DOHH2 (cell line): ENCODE measurements at regions not wholly inside any gene's neighbourhood (a gene's known extent, or its start where the extent isn't known, plus 50 kb on each side); places are given as distances from the start of the nearest gene placed in this dataset.

Experiments
- CTCF ChIP-seq: fragments of 200-600 bp; sonication (generic); IDR thresholded peaks from one replicate; pipeline ENCODE4 v1.5.1; 2014; ENCODE audit warnings: antibody characterized with exemption, mild to moderate bottlenecking, low read depth, low read length; ENCODE audit not compliant: poor library complexity, severe bottlenecking
- EZH2phosphoT487 ChIP-seq: fragments of 200-600 bp; sonication (generic); IDR thresholded peaks from 2 replicates; pipeline ENCODE4 v1.6.1; 2017; ENCODE audit warnings: borderline replicate concordance, mild to moderate bottlenecking, antibody characterized with exemption, low read length, moderate library complexity, mixed read lengths

DNA sequence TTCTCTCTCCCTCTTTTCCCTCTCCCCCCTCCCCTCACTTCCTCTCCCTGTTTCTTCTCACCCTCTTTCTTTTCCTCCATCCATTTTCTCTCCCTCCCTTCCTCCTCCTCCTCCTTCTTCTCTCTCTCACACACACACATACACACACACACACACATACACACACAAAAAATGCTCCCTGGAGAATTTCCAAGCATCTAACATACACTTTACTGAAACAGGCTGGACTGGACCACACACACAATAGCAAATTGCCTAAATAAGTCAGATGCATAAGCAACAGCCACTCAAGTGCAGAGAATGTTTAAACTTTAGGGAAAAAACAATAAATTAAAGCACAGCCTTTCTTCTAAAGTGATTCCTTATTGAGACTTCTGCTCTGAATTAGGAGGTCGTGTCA lies 267.7 kb downstream of the FGFR2 start:
- TF ChIP-seq CTCF, result no peak
- TF ChIP-seq EZH2phosphoT487, result no peak
